Stimulated activated CD4-positive, alpha-beta T cell treated with anti-CD3 and anti-CD28 coated beads, Interleukin-4, amount 100 ng/mL, for 48 hours (primary cell): ENCODE measurements at regions not wholly inside any gene's neighbourhood (a gene's known extent, or its start where the extent isn't known, plus 50 kb on each side); places are given as distances from the start of the nearest gene placed in this dataset.
"Not testable (repeated sequence)": the region's sequence is repeated elsewhere in the genome, so short reads cannot be mapped to it uniquely, and the experiment has no call there.

Experiments
- DNase-seq, 2 donors: peaks; one replicate each; pipeline ENCODE4 v3.0.0-alpha.2; 2020; ENCODE audit warnings: low read depth in 2 of 2

GRCh38 chr11:33527738-33528137 is 172.9 kb downstream of the C11orf91 start:
- DNase-seq, result not testable (repeated sequence)

DNA sequence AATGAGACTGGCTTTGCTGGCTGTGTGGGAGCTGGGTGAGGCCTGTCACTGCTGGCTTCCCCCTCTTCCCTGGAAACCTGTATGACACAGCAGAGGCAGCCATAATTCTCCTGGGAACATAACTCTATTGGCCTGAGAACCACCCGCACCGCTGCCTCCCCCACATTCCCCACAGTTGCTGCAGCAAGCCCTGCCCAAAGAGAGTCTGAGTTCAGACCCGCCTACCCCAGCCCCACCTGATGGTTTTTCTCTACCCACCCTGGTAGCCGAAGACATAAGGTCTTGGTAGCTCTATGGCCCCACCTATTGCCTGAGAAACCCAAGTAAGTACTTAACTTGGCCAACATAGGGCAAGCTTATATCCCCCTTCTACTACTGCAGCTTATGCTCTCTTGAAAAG is 174.8 kb downstream of the C11orf91 start:
- DNase-seq, result no peak

- DNase-seq, result no peak
Observed at GRCh38 chr11:33521384-33521783, 179.2 kb downstream of the C11orf91 start.

DNA sequence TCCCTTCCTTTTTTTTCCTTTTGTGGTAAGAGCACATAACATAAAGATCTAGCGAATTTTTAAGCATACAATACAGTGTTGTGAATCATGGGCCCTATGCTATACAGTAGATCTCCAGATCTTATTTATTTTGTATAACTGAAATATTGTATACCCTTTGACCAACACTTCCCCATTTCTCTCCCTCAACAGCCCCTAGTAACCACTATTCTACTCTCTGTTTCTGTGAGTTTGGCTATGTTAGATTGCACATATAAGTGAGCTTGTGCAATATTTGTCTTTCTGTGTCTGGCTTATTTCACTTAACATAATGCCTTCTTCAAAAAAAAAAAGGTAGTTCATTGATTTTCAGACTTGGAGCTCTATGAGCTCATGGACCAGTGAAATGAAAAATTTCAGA is 180.5 kb downstream of the C11orf91 start:
- no peak for DNase-seq

- DNase-seq, result no peak
Observed at GRCh38 chr11:33515347-33515746, 185.3 kb downstream of the C11orf91 start.

DNA sequence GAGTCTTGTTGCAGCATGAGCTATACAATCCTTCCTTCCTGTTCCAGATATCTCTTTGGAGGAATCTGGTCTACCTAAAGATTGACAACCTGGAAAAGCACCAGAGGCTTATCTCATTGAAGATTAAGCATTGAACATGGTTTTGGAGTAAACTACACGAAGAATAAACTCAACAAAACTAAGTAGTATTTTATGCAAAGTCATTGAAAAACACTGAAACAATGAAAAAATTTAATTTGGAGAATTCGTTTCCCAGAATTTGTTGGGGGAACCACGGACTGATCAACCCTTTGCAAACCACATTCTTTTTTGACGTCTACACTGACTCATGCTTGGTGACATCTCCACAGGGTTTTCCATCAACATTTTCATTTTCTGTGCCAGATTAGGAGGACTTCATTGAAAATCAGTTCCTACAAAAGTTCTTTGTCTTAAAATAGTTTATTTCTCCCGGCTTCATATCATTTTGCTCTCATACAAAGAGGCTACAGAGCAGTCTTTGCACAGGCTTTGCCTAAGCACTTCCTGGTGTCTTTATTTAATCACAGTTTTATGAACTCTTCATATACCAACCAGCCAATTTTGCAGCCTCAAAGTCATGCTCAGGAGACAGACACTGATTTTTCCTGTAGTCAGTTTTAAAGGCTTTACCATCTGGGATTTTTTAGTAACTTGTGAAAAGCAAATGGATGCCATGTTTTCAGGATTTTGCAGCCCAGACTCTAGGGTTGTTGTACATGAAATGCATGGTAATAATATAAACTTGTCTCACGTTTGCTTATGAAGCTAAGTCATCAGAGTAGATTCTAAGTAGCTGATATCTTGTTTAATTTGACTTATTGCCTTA is 186.3 kb downstream of the C11orf91 start:
- DNase-seq, result no peak

DNA sequence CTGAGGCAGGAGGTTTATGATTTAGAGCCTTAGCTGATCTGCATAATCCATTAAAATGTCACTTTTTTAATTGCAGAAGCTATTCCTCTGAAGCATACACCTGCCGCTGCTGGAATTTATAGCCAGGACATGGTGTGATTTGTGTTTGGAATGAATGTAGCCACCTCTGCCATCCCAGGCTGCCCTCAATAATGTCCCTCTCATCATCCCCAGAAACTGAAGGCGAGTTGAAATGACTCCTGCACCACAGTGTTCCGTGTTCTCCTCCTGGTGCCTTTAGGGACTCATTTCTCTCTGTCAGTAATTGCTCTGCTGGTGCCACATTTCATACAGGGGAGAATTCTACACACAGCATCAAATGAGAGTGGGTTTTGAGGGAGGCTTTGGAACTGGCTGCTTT is 191.0 kb downstream of the C11orf91 start:
- no peak for DNase-seq

DNA sequence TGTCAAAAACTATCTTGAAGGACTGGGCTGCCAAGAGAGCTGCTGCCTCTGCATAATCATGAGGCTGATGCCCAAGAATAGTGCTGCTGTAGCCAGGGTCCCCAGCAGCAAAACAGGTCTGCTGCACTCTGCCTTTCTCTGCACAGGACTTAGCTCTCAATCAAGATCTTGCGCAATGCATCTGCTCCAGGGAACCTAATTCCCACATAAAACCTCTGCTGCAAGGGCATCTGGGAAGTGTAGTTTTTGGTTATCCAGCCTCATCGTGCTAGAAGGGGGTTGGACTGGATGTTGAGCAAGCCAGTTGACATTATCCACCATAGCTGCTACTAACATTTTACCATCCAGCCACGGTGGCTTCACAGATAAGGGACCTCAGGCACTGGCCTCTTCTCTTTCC is 192.7 kb downstream of the C11orf91 start:
- DNase-seq, result no peak

GRCh38 chr11:33507356-33507755 is 193.3 kb downstream of the C11orf91 start:
- DNase-seq, result no peak

- DNase-seq, result no peak
Observed at GRCh38 chr11:33505093-33505492, 195.5 kb downstream of the C11orf91 start.

GRCh38 chr11:33500861-33501479 is 199.7 kb downstream of the C11orf91 start:
- DNase-seq, result no peak

DNA sequence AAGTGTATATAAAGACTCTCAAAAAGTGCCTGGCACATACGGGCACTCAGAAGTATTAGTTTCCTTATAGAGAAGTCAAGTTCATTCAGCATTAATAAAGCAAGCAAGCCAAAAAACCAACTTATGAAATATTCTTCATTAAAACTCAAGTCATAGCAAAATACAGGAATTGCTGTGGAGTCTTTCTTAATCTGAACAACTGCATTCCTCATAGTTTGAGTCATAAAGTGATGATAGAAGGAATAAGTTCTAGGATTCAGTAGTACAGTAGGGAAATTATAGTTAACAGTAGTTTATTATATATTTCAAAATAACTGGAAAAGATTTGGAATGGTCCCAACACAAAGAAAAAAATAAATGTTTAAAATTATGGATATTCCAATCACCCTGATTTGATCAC is 200.3 kb downstream of the C11orf91 start:
- no peak for DNase-seq

GRCh38 chr11:33492596-33492995 is 208.0 kb downstream of the C11orf91 start:
- DNase-seq, result no peak

DNA sequence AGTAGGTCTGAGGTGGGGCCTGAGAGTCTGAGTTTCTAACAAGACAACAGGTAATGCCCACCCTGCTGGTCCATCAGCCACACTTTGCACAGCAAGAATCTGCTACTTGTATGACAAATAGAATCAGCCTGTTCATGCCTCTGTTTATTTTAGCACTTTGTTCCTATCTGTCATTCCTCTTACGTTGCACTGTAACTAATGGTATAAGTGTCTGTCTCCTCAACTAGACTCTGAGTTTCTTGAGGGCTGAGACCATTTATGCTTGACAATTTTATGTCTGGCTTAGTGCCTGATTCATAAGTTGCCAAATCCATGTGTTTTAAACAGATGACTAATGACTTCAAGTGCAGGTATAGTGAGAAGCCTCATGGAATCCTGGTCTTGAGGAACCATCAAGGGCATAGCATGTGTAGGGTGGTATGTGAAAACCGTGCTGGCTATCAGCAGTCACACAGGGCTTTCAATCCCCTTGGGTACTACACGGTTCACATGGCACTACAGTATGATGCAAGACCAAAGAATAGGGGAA is 209.7 kb downstream of the C11orf91 start:
- DNase-seq, result no peak

- no peak for DNase-seq
Observed at GRCh38 chr11:33488971-33489370, 211.7 kb downstream of the C11orf91 start.

DNA sequence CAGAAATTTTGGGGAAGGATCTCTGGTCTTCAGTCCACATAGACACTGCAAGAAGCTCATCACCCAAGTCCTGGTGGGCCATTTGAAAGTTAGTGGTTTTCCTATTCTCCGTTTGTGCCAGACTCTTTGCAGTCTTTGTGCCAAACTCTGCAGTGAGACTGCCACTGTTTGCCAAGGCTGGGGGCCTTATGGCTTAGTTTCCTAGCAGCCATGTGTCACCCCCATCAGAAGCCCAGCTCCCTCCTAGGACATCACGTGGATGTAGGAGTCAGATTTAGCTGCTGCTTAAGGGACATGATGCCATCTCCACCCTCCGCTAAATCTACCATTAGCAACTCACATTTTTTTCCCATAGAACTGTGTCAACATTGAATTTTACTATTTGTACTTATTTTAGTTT is 220.0 kb downstream of the C11orf91 start:
- DNase-seq, result no peak

DNA sequence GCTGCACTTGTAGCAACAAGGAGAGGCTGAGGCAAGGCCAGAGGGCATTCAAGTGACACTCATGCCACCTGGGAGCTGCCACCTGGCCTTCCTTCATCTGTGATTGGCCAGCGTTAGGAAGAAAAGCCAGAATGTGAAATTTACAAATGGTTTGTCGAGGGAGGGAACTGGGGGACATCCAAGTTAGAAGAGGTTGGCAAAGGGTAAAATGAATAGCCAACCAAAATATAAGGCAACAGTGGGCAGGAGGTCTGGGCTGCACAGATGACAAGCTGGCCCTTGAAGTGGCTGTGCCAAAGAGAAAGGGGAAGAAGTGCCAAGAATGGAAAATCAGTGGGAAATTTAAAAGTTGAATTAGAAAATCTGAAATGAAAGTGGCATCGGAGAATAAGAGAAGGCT is 221.4 kb downstream of the C11orf91 start:
- DNase-seq, result no peak

DNA sequence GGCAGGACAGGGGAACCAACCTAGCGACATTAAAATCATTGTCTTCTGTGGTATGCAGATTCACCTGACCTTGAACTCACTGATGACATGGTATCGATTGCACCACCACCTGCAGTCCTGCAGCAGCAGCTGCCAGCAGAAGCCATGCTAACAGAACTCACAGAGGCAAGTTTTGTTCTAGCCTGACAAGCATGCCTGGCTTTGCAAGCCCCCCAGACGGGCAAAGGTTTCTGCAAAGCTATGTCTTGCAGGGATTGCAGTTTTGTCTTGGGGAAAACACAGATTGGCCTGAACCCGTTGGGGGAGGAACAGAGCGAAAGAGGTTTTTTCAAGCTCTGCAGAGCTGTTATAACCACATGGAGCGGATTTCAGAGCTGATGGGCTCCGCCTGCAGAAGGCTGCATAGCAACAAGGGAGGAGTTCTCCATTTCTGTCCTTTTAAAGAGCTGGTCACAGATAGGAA is 221.0 kb downstream of the HIPK3 start:
- DNase-seq, result no peak

DNA sequence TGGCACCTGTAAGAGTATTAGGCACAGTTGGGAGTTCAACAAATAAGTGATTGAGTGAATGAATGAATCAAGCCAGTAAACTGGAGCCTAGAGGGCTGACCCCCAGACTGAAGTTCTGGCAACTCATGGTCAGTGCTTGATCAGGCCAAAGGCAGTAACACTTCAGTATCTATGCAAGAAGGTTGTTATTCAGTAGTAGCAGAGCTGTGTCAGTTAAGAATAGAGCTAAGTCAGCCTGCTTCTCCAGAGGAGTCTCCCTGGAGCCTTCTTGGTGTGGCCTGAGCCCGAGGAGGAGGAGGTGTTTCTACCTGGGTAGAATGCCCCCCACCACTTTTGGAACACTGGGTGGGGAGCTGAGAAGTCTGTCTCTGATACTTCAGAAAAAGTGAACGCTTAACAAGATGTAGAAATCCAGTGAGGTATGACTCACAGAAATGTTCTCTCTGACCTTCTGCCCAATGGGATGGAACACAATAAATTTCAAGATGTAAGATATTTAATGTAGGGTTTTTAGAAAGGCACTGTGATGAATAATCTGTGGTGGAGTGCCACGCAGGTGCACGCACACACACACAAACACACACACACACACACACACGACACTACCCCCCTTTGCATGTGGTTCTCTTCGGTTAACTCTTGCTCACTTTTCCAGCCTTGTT is 219.9 kb downstream of the HIPK3 start:
- DNase-seq, result no peak

DNA sequence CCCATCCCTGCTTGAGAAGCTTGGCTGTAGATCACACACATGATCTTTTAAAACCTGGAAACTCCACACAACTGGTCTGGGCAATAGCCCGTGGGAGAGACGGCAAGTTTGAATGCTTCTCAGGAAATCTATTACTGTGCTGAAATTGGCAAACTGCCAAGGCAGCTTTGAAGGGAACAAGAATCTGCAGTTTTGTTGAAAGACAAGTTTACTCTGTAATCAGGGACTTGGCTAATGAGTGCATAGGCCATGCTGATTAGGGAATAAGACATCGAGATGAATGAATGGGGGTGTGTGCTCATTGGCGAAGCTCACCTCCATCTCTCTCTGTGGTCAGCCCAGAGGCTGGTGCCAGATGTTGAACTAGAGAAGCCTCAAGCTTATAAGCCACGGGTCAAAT is 218.8 kb downstream of the HIPK3 start:
- no peak for DNase-seq

GRCh38 chr11:33474866-33475265 is 217.7 kb downstream of the HIPK3 start:
- DNase-seq, result no peak

- no peak for DNase-seq
Observed at GRCh38 chr11:33471541-33471940, 214.4 kb downstream of the HIPK3 start.

DNA sequence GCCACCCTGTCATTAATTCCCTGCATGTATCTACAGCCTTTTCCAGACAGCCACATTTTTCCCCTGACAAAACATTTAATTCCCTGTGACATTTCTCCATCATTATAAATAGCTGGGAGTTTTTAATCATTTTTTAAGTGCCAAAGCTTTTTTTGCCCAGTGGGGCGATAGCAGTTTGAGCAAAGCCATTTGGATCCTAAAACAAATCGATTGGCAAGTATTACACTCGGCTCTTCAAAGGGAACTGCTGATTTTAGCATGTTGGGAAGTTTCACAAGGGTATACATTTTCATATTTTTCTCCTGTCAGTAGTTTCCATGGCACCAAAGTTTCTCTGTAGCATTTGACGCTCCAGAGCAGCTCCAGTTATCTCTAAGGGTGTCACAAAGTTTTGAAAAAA is 210.8 kb downstream of the HIPK3 start:
- no peak for DNase-seq
